Esophagus squamous epithelium (tissue), 5 donors: ENCODE measurements at regions not wholly inside any gene's neighbourhood (a gene's known extent, or its start where the extent isn't known, plus 50 kb on each side); places are given as distances from the start of the nearest gene placed in this dataset.

Experiments
- DNase-seq: peaks from one replicate; lab custom pipeline; 2025; lab: John Stamatoyannopoulos, UW
- H3K27ac ChIP-seq, 4 donors: fragments of 200-600 bp; sonication (generic); one replicate each; pipeline ENCODE4 v1.5.1; 2016 to 2019; ENCODE audit warnings: mild to moderate bottlenecking in 1 of 4
- H3K27me3 ChIP-seq, 4 donors: fragments of 200-600 bp; sonication (generic); 1 replicate in 3 of 4; 2 replicates in 1 of 4; pipeline versions ENCODE4 v1.5.1 to v1.6.0; 2017 to 2021; ENCODE audit warnings: antibody characterized with exemption in 1 of 4
- H3K36me3 ChIP-seq, 3 donors: fragments of 200-600 bp; sonication (generic); one replicate each; pipeline ENCODE4 v1.5.1; 2016 to 2019
- H3K4me1 ChIP-seq, 3 donors: fragments of 200-600 bp; sonication (generic); one replicate each; pipeline ENCODE4 v1.5.1; 2017 to 2019
- H3K4me3 ChIP-seq, 4 donors: fragments of 200-600 bp; sonication (generic); 1 replicate in 3 of 4; 2 replicates in 1 of 4; pipeline ENCODE4 v1.5.1; 2016 to 2019; ENCODE audit warnings: mild to moderate bottlenecking in 2 of 4, moderate library complexity in 1 of 4
- H3K9me3 ChIP-seq, 3 donors: fragments of 200-600 bp; sonication (generic); one replicate each; pipeline ENCODE4 v1.5.1; 2016 to 2019
- POLR2A ChIP-seq, 4 donors: fragments of 450-650 bp; IDR thresholded peaks; one replicate each; pipeline ENCODE4 v1.6.1; 2017; ENCODE audit warnings: antibody characterized with exemption in 4 of 4, mild to moderate bottlenecking in 4 of 4, moderate library complexity in 3 of 4
- WGBS, 2 donors: methylation state at CpG; one replicate each; pipeline ENCODE4 v1.1.5; 2018; 5-methylcytosine and 5-hydroxymethylcytosine counted together
- intact Hi-C: fragments of 100-400 bp; cut with DNase I; formaldehyde crosslinking; loops from one replicate; pipeline ENCODE4 v1.15.0; 2022
- TF ChIP-seq, protein P1 (sequence below), 6 experiments: fragments of 450-650 bp in 4 of 6; fragments of 200-600 bp in 2 of 6; sonication (generic) in 2 of 6; IDR thresholded peaks; one replicate each; pipeline ENCODE4 v1.5.1; 2016 to 2019; ENCODE audit warnings: antibody characterized with exemption in 6 of 6, mild to moderate bottlenecking in 4 of 6, moderate library complexity in 4 of 6
- donor health status: DM: yes; HTN: yes; CAD: no.

DNA sequence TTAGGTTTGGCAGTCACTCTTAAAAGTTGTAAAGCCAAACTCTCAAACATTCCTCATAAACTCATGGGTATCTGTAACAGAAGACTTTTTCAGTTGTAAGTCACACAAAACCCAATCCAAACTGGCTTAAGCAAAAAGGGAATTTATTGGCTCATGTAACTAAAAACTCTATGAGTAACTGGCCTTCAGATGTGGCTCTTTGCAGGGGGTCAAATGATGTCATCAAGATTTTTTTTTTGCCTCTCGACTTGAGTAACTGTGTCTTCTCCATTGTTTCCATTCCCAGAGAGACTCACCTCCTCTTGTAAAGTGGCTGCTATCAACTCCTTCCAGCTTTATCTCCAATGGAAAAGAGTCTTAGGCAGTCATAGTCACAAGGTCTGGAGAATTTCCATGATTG lies 645.0 kb downstream of the DHX35 start:
- Histone ChIP-seq H3K36me3 (no peaks in the 10 kb centered on the region), H3K9me3 (peaks cover 0 to 6% (median 0%) of the 10 kb centered on the region in 3 donors)

DNA sequence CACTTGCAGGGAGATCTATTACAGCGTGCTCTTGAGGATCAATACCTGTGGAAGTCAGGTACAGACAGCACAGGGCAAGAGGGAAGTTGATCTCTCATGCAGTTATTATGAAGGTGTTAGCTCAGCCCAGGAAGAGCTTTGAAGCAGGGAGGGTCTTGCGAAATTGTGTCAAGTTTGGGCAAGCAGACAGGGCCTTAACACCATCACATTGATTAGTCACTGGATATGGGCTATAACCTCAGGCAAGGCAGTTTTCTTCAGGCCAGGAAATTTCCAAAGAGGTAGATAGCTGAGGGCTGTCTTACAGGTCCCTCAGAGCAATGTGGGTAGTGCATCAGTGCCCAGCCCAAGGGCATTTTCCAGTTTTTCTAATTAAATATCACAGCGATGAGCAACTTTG lies 643.8 kb downstream of the DHX35 start:
- H3K27me3 ChIP-seq: no peaks in the 10 kb centered on the region
- peaks cover 0 to 6% (median 0%) of the 10 kb centered on the region in 3 donors for H3K9me3 ChIP-seq
- no peak for TF ChIP-seq POLR2A (IDR thresholded peaks at IDR 0.05)
- TF ChIP-seq, protein P1, sequence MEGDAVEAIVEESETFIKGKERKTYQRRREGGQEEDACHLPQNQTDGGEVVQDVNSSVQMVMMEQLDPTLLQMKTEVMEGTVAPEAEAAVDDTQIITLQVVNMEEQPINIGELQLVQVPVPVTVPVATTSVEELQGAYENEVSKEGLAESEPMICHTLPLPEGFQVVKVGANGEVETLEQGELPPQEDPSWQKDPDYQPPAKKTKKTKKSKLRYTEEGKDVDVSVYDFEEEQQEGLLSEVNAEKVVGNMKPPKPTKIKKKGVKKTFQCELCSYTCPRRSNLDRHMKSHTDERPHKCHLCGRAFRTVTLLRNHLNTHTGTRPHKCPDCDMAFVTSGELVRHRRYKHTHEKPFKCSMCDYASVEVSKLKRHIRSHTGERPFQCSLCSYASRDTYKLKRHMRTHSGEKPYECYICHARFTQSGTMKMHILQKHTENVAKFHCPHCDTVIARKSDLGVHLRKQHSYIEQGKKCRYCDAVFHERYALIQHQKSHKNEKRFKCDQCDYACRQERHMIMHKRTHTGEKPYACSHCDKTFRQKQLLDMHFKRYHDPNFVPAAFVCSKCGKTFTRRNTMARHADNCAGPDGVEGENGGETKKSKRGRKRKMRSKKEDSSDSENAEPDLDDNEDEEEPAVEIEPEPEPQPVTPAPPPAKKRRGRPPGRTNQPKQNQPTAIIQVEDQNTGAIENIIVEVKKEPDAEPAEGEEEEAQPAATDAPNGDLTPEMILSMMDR (IDR thresholded peaks at IDR 0.05): no peak
- H3K4me1 ChIP-seq: peaks cover 0 to 11% (median 0%) of the 10 kb centered on the region in 3 donors
- intact Hi-C loops: no loop called here
- no peak overlapping the region for H3K4me3 ChIP-seq
- no peaks in the 10 kb centered on the region for H3K36me3 ChIP-seq
- no peak overlapping the region for H3K27ac ChIP-seq
- DNase-seq: no peak
- WGBS, 2 donors: 26 to 68% methylated on average over 3 of the region's 3 CpGs

More for the DNA sequence above, 645.0 kb downstream of the DHX35 start:
- 27 to 71% methylated on average over 1 of the region's 1 CpG for whole genome bisulfite sequencing, 2 donors
- no peak for DNase-seq
- TF ChIP-seq, protein P1 (IDR thresholded peaks at IDR 0.05): no peak
- TF ChIP-seq POLR2A (IDR thresholded peaks at IDR 0.05): no peak
- intact Hi-C loops: no loop called here
- H3K27ac ChIP-seq: no peak overlapping the region
- peaks cover 0 to 11% (median 0%) of the 10 kb centered on the region in 3 donors for H3K4me1 ChIP-seq
- no peaks in the 10 kb centered on the region for H3K27me3 ChIP-seq
- no peak overlapping the region for H3K4me3 ChIP-seq

DNA sequence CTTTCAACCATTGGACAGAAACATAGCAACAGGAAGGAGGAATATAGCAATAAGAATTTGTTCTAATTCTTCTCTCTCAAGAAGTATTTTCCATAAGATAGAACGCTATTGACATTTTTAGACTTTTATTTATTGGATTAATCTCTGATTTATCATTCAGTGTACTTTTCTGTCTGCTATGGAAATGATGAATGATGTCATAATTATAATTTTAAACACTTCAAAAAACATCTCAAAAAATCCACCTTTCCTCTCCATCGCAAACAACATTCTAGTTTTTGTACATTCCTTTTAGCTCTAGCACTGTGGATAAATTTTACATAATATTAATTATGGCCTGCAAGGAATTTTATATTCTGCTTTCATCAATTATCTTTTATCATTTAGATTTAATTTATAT lies 643.2 kb downstream of the DHX35 start:
- TF ChIP-seq, protein P1 (IDR thresholded peaks at IDR 0.05): no peak
- TF ChIP-seq POLR2A (IDR thresholded peaks at IDR 0.05): no peak
- no peaks in the 10 kb centered on the region for H3K36me3 ChIP-seq
- no peak overlapping the region for H3K4me3 ChIP-seq
- H3K9me3 ChIP-seq: peaks cover 0 to 2% (median 0%) of the 10 kb centered on the region in 3 donors
- H3K27ac ChIP-seq: no peak overlapping the region
- peaks cover 0 to 11% (median 0%) of the 10 kb centered on the region in 3 donors for H3K4me1 ChIP-seq
- no peak for DNase-seq
- intact Hi-C loops: no loop called here
- H3K27me3 ChIP-seq: no peaks in the 10 kb centered on the region
- 84 to 94% methylated on average over 2 of the region's 2 CpGs for WGBS, 2 donors

DNA sequence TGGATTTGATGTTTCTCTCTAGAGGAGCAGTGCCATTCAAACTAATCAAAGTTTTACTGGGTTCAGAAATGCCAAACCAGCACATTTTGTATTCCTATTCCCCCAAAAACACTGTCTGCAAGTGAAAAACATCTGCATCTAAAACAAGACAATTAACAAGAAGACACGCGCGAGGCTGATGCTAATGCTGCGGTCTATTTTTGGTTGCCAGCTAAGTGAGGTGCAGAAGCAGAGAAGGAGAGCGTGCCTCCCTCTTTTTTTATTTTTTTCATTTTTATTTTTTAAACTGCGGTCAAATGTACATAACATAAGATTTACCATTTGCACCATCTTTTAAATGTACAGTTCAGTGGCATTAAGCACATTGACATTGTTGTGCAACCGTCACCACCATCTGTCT lies 641.1 kb downstream of the DHX35 start:
- peaks cover 0 to 11% (median 0%) of the 10 kb centered on the region in 3 donors for H3K4me1 ChIP-seq
- H3K9me3 ChIP-seq: no peaks in the 10 kb centered on the region
- intact Hi-C loops: no loop called here
- no peaks in the 10 kb centered on the region for H3K27me3 ChIP-seq
- TF ChIP-seq, protein P1 (IDR thresholded peaks at IDR 0.05): no peak
- TF ChIP-seq POLR2A (IDR thresholded peaks at IDR 0.05): no peak
- no peak overlapping the region for H3K4me3 ChIP-seq
- H3K27ac ChIP-seq: no peak overlapping the region
- no peaks in the 10 kb centered on the region for H3K36me3 ChIP-seq
- DNase-seq: no peak
- WGBS, 2 donors: 90 to 92% methylated on average over 7 of the region's 7 CpGs

DNA sequence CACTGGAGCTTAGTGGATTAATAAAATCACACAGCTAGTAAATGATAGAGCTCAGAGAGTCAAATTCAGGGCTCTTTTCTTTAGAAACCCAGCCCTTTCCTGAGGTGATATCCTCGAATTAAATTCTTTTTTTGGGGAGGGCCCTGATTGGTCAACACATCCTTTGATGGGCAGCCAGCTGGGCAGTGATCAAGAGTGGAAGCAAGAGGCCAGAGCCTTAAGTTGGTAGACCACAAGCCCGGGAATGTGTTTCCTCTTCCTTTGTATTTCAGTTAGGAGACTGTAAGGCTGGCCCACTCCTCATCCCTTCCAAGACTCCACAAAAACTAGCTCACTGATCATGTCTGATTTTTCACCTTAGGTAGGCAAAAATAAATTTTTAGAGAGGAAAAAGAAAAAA lies 640.5 kb downstream of the DHX35 start:
- Histone ChIP-seq H3K27ac (no peak overlapping the region), H3K9me3 (no peaks in the 10 kb centered on the region), H3K36me3 (no peaks in the 10 kb centered on the region), H3K4me1 (peaks cover 0 to 11% (median 0%) of the 10 kb centered on the region in 3 donors), H3K27me3 (no peaks in the 10 kb centered on the region), H3K4me3 (no peak overlapping the region)
- no peak for DNase-seq
- 24 to 35% methylated on average over 2 of the region's 2 CpGs for WGBS, 2 donors
- TF ChIP-seq, protein P1 (IDR thresholded peaks at IDR 0.05): no peak
- TF ChIP-seq POLR2A (IDR thresholded peaks at IDR 0.05): no peak
- intact Hi-C loops: no loop called here
